Loucy (cell line): ENCODE measurements at regions not wholly inside any gene's neighbourhood (a gene's known extent, or its start where the extent isn't known, plus 50 kb on each side); places are given as distances from the start of the nearest gene placed in this dataset.

Source experiments
- H2AFZ ChIP-seq: fragments of 200-600 bp; sonication (generic); 2 replicates; pipeline ENCODE4 v1.6.0; 2016; ENCODE audit warnings: antibody characterized with exemption, mild to moderate bottlenecking, low read length, moderate library complexity
- H3F3A ChIP-seq: fragments of 200-600 bp; 2 replicates; pipeline ENCODE4 v1.6.0; 2016; ENCODE audit warnings: antibody characterized with exemption, low read depth, mild to moderate bottlenecking
- H3K27me3 ChIP-seq: fragments of 200-600 bp; sonication (generic); 2 replicates; pipeline ENCODE4 v1.6.1; 2014; ENCODE audit warnings: low read length, mild to moderate bottlenecking; ENCODE audit not compliant: insufficient read depth, poor library complexity, severe bottlenecking
- H3K36me3 ChIP-seq: fragments of 200-600 bp; sonication (generic); 2 replicates; pipeline ENCODE4 v1.6.1; 2016; ENCODE audit warnings: low read length; ENCODE audit not compliant: insufficient read depth
- H3K4me1 ChIP-seq: fragments of 200-600 bp; sonication (generic); 2 replicates; pipeline ENCODE4 v1.5.1; 2014; ENCODE audit warnings: low read length, mild to moderate bottlenecking; ENCODE audit not compliant: insufficient read depth, poor library complexity, severe bottlenecking
- H3K4me2 ChIP-seq: fragments of 200-600 bp; sonication (generic); 2 replicates; pipeline ENCODE4 v1.6.0; 2014; ENCODE audit warnings: antibody characterized with exemption, low read length, low read depth, mild to moderate bottlenecking; ENCODE audit not compliant: poor library complexity, severe bottlenecking
- H3K4me3 ChIP-seq: fragments of 200-600 bp; sonication (generic); 2 replicates; pipeline ENCODE4 v1.5.1; 2014; ENCODE audit warnings: low read length, mild to moderate bottlenecking, mixed read lengths; ENCODE audit not compliant: poor library complexity, severe bottlenecking
- H3K79me2 ChIP-seq: fragments of 200-600 bp; sonication (generic); 2 replicates; pipeline ENCODE4 v1.6.1; 2014; ENCODE audit warnings: low read length; ENCODE audit not compliant: insufficient read depth
- H3K9ac ChIP-seq: fragments of 200-600 bp; sonication (generic); 2 replicates; pipeline ENCODE4 v1.6.0; 2014; ENCODE audit warnings: mild to moderate bottlenecking, low read depth, low read length, moderate library complexity; ENCODE audit not compliant: poor library complexity, severe bottlenecking
- H3K9me2 ChIP-seq: fragments of 200-600 bp; sonication (generic); replicated peaks from 2 replicates; pipeline ENCODE4 v1.6.1; 2016; ENCODE audit warnings: low read depth, low read length, mixed read lengths
- H3K9me3 ChIP-seq: fragments of 200-600 bp; sonication (generic); 2 replicates; pipeline ENCODE4 v1.6.1; 2014; ENCODE audit warnings: mild to moderate bottlenecking, antibody characterized with exemption, low read length, low read depth; ENCODE audit not compliant: insufficient read depth
- H4K20me1 ChIP-seq: fragments of 200-600 bp; sonication (generic); 2 replicates; pipeline ENCODE4 v1.6.0; 2014; ENCODE audit warnings: antibody characterized with exemption, low read length, mild to moderate bottlenecking; ENCODE audit not compliant: insufficient read depth, poor library complexity, severe bottlenecking
- EZH2phosphoT487 ChIP-seq: fragments of 200-600 bp; IDR thresholded peaks from 2 replicates; pipeline ENCODE4 v1.6.1; 2018; ENCODE audit warnings: antibody characterized with exemption, mild to moderate bottlenecking, moderate library complexity, borderline replicate concordance
- TF ChIP-seq, protein P1 (sequence below): fragments of 200-600 bp; sonication (generic); conservative IDR thresholded peaks from 2 replicates; pipeline ENCODE4 v1.5.1; 2014; ENCODE audit warnings: mild to moderate bottlenecking, antibody characterized with exemption, low read length

GRCh38 chr13:87459419-87459818 is 211.8 kb upstream of the SLITRK5 start:
- Histone ChIP-seq H3K9me3 (no peaks in the 10 kb centered on the region), H3F3A (no peaks in the 10 kb centered on the region), H3K79me2 (no peaks in the 10 kb centered on the region), H3K36me3 (no peaks in the 10 kb centered on the region), H2AFZ (no peak overlapping the region), H3K4me1 (no peaks in the 10 kb centered on the region), H3K27me3 (no peaks in the 10 kb centered on the region), H4K20me1 (no peaks in the 10 kb centered on the region), H3K4me3 (no peak overlapping the region), H3K9ac (no peak overlapping the region), H3K9me2 (0 out of 2 replicates have a peak, but pooled peaks cover 6% of the 10 kb centered on the region), H3K4me2 (no peak overlapping the region)
- TF ChIP-seq, protein P1, sequence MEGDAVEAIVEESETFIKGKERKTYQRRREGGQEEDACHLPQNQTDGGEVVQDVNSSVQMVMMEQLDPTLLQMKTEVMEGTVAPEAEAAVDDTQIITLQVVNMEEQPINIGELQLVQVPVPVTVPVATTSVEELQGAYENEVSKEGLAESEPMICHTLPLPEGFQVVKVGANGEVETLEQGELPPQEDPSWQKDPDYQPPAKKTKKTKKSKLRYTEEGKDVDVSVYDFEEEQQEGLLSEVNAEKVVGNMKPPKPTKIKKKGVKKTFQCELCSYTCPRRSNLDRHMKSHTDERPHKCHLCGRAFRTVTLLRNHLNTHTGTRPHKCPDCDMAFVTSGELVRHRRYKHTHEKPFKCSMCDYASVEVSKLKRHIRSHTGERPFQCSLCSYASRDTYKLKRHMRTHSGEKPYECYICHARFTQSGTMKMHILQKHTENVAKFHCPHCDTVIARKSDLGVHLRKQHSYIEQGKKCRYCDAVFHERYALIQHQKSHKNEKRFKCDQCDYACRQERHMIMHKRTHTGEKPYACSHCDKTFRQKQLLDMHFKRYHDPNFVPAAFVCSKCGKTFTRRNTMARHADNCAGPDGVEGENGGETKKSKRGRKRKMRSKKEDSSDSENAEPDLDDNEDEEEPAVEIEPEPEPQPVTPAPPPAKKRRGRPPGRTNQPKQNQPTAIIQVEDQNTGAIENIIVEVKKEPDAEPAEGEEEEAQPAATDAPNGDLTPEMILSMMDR: no peak
- TF ChIP-seq EZH2phosphoT487: no peak

DNA sequence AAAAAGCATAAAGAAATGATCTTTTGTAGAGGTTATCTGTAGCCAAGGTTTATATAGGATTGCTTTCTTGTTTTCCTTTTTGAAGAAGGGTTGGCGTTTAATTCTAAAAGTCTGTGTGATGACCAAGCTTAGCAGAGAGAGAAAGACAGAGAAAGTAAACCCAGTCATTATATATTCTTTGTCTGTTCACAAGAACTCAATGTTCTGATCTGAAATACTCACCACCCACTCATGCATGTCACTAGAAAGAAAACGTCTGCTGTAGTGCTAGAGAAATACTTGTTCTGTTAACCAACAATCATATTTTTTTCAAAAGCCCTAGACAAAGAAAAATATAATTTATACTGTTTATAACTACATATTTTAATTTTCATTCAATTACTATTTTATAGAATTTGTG is 173.7 kb upstream of the SLITRK5 start:
- H3K79me2 ChIP-seq: no peaks in the 10 kb centered on the region
- H3F3A ChIP-seq: no peaks in the 10 kb centered on the region
- no peak overlapping the region for H2AFZ ChIP-seq
- TF ChIP-seq, protein P1: no peak
- TF ChIP-seq EZH2phosphoT487: no peak
- H3K4me1 ChIP-seq: no peaks in the 10 kb centered on the region
- no peaks in the 10 kb centered on the region for H3K36me3 ChIP-seq
- H4K20me1 ChIP-seq: no peaks in the 10 kb centered on the region
- H3K9ac ChIP-seq: no peak overlapping the region
- no peak overlapping the region for H3K4me2 ChIP-seq
- H3K9me3 ChIP-seq: no peaks in the 10 kb centered on the region
- H3K4me3 ChIP-seq: no peak overlapping the region
- no peaks in the 10 kb centered on the region for H3K27me3 ChIP-seq
- H3K9me2 ChIP-seq: no peaks in the 10 kb centered on the region

GRCh38 chr13:87498681-87499080 is 172.5 kb upstream of the SLITRK5 start:
- no peaks in the 10 kb centered on the region for H3K4me1 ChIP-seq
- no peaks in the 10 kb centered on the region for H3K79me2 ChIP-seq
- no peak overlapping the region for H3K9ac ChIP-seq
- no peak overlapping the region for H3K4me3 ChIP-seq
- no peaks in the 10 kb centered on the region for H3K36me3 ChIP-seq
- H4K20me1 ChIP-seq: no peaks in the 10 kb centered on the region
- H3K9me3 ChIP-seq: no peaks in the 10 kb centered on the region
- no peaks in the 10 kb centered on the region for H3K9me2 ChIP-seq
- no peaks in the 10 kb centered on the region for H3F3A ChIP-seq
- H3K27me3 ChIP-seq: no peaks in the 10 kb centered on the region
- H3K4me2 ChIP-seq: no peak overlapping the region
- H2AFZ ChIP-seq: no peak overlapping the region
- TF ChIP-seq, protein P1: no peak
- no peak for TF ChIP-seq EZH2phosphoT487
